Panc1 (cell line): ENCODE measurements at regions not wholly inside any gene's neighbourhood (a gene's known extent, or its start where the extent isn't known, plus 50 kb on each side); places are given as distances from the start of the nearest gene placed in this dataset.

Source experiments
- POLR2AphosphoS5 ChIP-seq: IDR thresholded peaks from 2 replicates; pipeline ENCODE4 v1.6.1; 2012; ENCODE audit warnings: mild to moderate bottlenecking, low read depth, low read length, moderate library complexity
- SIN3A ChIP-seq: IDR thresholded peaks from 2 replicates; pipeline ENCODE4 v1.6.1; 2012; ENCODE audit warnings: low read depth, mild to moderate bottlenecking, low read length, moderate library complexity, borderline replicate concordance; ENCODE audit not compliant: insufficient read depth
- TCF7L2 ChIP-seq: IDR thresholded peaks from 2 replicates; pipeline ENCODE4 v1.6.1; 2011; ENCODE audit warnings: mild to moderate bottlenecking, low read depth, low read length, inconsistent platforms
- TF ChIP-seq, protein P1 (sequence below): fragments of 450-650 bp; IDR thresholded peaks from 2 replicates; pipeline ENCODE4 v1.5.1; 2017; ENCODE audit warnings: mild to moderate bottlenecking
- TF ChIP-seq, protein P2 (sequence below), 2 experiments: IDR thresholded peaks; 2 replicates each; pipeline ENCODE4 v1.6.1; 2011 to 2012; ENCODE audit warnings: low read depth in 2 of 2, control low read depth in 1 of 2, low read length in 1 of 2, mild to moderate bottlenecking in 1 of 2, moderate library complexity in 1 of 2; ENCODE audit not compliant: insufficient read depth in 1 of 2

DNA sequence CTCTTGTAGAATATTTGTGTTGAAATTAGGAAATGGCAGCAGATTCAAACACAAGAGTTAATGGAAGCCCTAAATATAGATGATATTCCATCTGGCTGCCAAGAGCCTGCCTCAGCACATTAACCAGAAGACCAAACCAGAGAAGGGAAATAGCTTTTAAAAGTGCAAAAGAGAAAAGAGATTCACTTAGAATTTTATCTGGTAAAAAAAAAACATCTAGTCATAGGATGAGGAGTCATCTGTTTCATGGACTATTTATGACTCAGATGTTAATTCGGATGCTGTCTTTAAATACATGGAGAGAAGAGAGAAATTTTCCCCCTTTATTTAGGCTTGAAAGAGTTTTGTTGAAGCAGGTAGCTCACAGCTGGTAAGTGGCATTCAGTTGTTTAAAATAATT, 201.6 kb upstream of the NUDT4 start:
- TF ChIP-seq, protein P1, sequence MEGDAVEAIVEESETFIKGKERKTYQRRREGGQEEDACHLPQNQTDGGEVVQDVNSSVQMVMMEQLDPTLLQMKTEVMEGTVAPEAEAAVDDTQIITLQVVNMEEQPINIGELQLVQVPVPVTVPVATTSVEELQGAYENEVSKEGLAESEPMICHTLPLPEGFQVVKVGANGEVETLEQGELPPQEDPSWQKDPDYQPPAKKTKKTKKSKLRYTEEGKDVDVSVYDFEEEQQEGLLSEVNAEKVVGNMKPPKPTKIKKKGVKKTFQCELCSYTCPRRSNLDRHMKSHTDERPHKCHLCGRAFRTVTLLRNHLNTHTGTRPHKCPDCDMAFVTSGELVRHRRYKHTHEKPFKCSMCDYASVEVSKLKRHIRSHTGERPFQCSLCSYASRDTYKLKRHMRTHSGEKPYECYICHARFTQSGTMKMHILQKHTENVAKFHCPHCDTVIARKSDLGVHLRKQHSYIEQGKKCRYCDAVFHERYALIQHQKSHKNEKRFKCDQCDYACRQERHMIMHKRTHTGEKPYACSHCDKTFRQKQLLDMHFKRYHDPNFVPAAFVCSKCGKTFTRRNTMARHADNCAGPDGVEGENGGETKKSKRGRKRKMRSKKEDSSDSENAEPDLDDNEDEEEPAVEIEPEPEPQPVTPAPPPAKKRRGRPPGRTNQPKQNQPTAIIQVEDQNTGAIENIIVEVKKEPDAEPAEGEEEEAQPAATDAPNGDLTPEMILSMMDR: no peak
- TF ChIP-seq POLR2AphosphoS5: no peak
- TF ChIP-seq, protein P2, sequence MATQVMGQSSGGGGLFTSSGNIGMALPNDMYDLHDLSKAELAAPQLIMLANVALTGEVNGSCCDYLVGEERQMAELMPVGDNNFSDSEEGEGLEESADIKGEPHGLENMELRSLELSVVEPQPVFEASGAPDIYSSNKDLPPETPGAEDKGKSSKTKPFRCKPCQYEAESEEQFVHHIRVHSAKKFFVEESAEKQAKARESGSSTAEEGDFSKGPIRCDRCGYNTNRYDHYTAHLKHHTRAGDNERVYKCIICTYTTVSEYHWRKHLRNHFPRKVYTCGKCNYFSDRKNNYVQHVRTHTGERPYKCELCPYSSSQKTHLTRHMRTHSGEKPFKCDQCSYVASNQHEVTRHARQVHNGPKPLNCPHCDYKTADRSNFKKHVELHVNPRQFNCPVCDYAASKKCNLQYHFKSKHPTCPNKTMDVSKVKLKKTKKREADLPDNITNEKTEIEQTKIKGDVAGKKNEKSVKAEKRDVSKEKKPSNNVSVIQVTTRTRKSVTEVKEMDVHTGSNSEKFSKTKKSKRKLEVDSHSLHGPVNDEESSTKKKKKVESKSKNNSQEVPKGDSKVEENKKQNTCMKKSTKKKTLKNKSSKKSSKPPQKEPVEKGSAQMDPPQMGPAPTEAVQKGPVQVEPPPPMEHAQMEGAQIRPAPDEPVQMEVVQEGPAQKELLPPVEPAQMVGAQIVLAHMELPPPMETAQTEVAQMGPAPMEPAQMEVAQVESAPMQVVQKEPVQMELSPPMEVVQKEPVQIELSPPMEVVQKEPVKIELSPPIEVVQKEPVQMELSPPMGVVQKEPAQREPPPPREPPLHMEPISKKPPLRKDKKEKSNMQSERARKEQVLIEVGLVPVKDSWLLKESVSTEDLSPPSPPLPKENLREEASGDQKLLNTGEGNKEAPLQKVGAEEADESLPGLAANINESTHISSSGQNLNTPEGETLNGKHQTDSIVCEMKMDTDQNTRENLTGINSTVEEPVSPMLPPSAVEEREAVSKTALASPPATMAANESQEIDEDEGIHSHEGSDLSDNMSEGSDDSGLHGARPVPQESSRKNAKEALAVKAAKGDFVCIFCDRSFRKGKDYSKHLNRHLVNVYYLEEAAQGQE (IDR thresholded peaks at IDR 0.05; ENCODE audit: insufficient read depth in 1 of 2, low read depth in 2 of 2, low read length in 1 of 2): no peak
- no peak for TF ChIP-seq TCF7L2
- TF ChIP-seq SIN3A: no peak
